HCT116 (cell line): ENCODE measurements at regions not wholly inside any gene's neighbourhood (a gene's known extent, or its start where the extent isn't known, plus 50 kb on each side); places are given as distances from the start of the nearest gene placed in this dataset.

Experiments
- ATAC-seq: fragments of 200-7000 bp; cut with Tn5 transposase; 2 replicates; pipeline ENCODE4 v1.9.1; 2020; ENCODE audit warnings: mild to moderate bottlenecking, moderate library complexity
- BruUV-seq: library from RNA; stranded (reverse); fragments of 400-500 nt; replicated peaks from 2 replicates; lab custom pipeline; 2021; lab: Mats Ljungman, UMichigan
- CTCF ChIA-PET: fragments of 300-600 bp; sonication (Branson Sonifier 250); formaldehyde crosslinking; loops from one replicate; lab custom pipeline; 2021; ENCODE audit warnings: antibody characterized with exemption; lab: Charles Lee
- POLR2A ChIA-PET: fragments of 300-600, 350-600 bp; sonication (Branson Sonifier 250); formaldehyde crosslinking; loops from one replicate; lab custom pipeline; 2021; ENCODE audit warnings: antibody characterized with exemption; lab: Charles Lee
- RAD21 ChIA-PET, 2 experiments: fragments of 300-600 bp; sonication (Branson Sonifier 250); formaldehyde crosslinking; loops; one replicate each; lab custom pipeline; 2023; ENCODE audit warnings: low total read pairs in 2 of 2; ENCODE audit not compliant: uncharacterized antibody in 2 of 2, unreplicated experiment in 2 of 2, low non-redundant PET in 1 of 2; lab: Charles Lee
- DNase-seq: peaks from one replicate; pipeline ENCODE4 v3.0.0-alpha.2; 2010; ENCODE audit warnings: low read depth, low spot score
- H2AFZ ChIP-seq: fragments of 200-600 bp; shearing (Covaris generic), sonication (generic); 2 replicates; pipeline ENCODE4 v1.6.1; 2017; ENCODE audit warnings: low read depth, mixed run types, mixed read lengths, antibody characterized with exemption, low read length; ENCODE audit not compliant: poor library complexity, severe bottlenecking
- H3K27ac ChIP-seq: 2 replicates; pipeline ENCODE4 v1.5.1; 2012; ENCODE audit warnings: low read depth, low read length
- H3K27me3 ChIP-seq: fragments of 200-600 bp; sonication (generic); 2 replicates; pipeline ENCODE4 v1.6.1; 2016; ENCODE audit warnings: mixed run types, low read length, mixed read lengths; ENCODE audit not compliant: insufficient read depth
- H3K36me3 ChIP-seq, 2 experiments: fragments of 200-500 bp in 1 of 2; fragments of 200-600 bp in 1 of 2; sonication (Bioruptor generic) in 1 of 2; sonication (generic) in 1 of 2; 2 replicates each; pipeline versions ENCODE4 v1.5.1 to v1.6.1; 2014 to 2016; ENCODE audit warnings: low read length in 2 of 2, inconsistent platforms in 1 of 2, mixed read lengths in 1 of 2, mixed run types in 1 of 2; ENCODE audit not compliant: insufficient read depth in 2 of 2, control insufficient read depth in 1 of 2
- H3K4me1 ChIP-seq, 2 experiments: fragments of 200-600 bp in 1 of 2; sonication (generic) in 1 of 2; 2 replicates each; pipeline versions ENCODE4 v1.5.1 to v1.6.1; 2012 to 2017; ENCODE audit warnings: low read length in 2 of 2, inconsistent platforms in 1 of 2, mild to moderate bottlenecking in 1 of 2, mixed read lengths in 1 of 2, mixed run types in 1 of 2, moderate library complexity in 1 of 2; ENCODE audit not compliant: insufficient read depth in 2 of 2, control insufficient read depth in 1 of 2
- H3K4me2 ChIP-seq: fragments of 200-600 bp; sonication (generic); 2 replicates; pipeline ENCODE4 v1.6.1; 2017; ENCODE audit warnings: mixed run types, low read length, mixed read lengths
- H3K4me3 ChIP-seq, 2 experiments: fragments of 200-600 bp in 1 of 2; sonication (generic) in 1 of 2; replicated peaks in 1 of 2; 2 replicates each; pipeline ENCODE4 v1.5.1; 2011 to 2016; ENCODE audit warnings: low read length in 2 of 2, control low read depth in 1 of 2, low read depth in 1 of 2, mild to moderate bottlenecking in 1 of 2, mixed read lengths in 1 of 2, mixed run types in 1 of 2
- H3K79me2 ChIP-seq: fragments of 200-600 bp; sonication (generic); 2 replicates; pipeline ENCODE4 v1.6.1; 2017; ENCODE audit warnings: mild to moderate bottlenecking, mixed run types, low read length, moderate library complexity, mixed read lengths; ENCODE audit not compliant: insufficient read depth
- H3K9ac ChIP-seq: fragments of 200-600 bp; sonication (generic); 2 replicates; pipeline ENCODE4 v1.6.1; 2016; ENCODE audit warnings: low read length, mixed read lengths
- H3K9me2 ChIP-seq: fragments of 200-600 bp; sonication (generic), shearing (Covaris generic); 2 replicates; pipeline ENCODE4 v1.6.1; 2017; ENCODE audit warnings: mixed run types, mild to moderate bottlenecking, moderate library complexity; ENCODE audit not compliant: insufficient read depth
- H3K9me3 ChIP-seq, 2 experiments: fragments of 200-500 bp in 1 of 2; fragments of 200-600 bp in 1 of 2; sonication (Bioruptor generic) in 1 of 2; sonication (generic) in 1 of 2; 2 replicates each; pipeline ENCODE4 v1.6.1; 2014 to 2017; ENCODE audit warnings: low read length in 2 of 2, mixed read lengths in 2 of 2, inconsistent platforms in 1 of 2, low read depth in 1 of 2, mild to moderate bottlenecking in 1 of 2, mixed run types in 1 of 2, moderate library complexity in 1 of 2; ENCODE audit not compliant: control insufficient read depth in 1 of 2, insufficient read depth in 1 of 2
- H4K20me1 ChIP-seq: fragments of 200-600 bp; sonication (generic), shearing (Covaris generic); 2 replicates; pipeline ENCODE4 v1.6.1; 2017; ENCODE audit warnings: mixed run types, mild to moderate bottlenecking, moderate library complexity; ENCODE audit not compliant: insufficient read depth
- CBX3 ChIP-seq: IDR thresholded peaks from 2 replicates; pipeline ENCODE4 v1.6.1; 2012; ENCODE audit warnings: low read depth
- EZH2phosphoT487 ChIP-seq: fragments of 200-600 bp; IDR thresholded peaks from 2 replicates; pipeline ENCODE4 v1.6.1; 2018; ENCODE audit warnings: antibody characterized with exemption, borderline replicate concordance
- FOSL1 ChIP-seq: IDR thresholded peaks from 2 replicates; pipeline ENCODE4 v1.6.1; 2012; ENCODE audit warnings: low read depth
- POLR2AphosphoS5 ChIP-seq: IDR thresholded peaks from 2 replicates; pipeline ENCODE4 v1.6.1; 2011; ENCODE audit warnings: mild to moderate bottlenecking, low read depth, low read length, moderate library complexity
- RAD21 ChIP-seq: IDR thresholded peaks from 2 replicates; pipeline ENCODE4 v1.6.1; 2012; ENCODE audit warnings: low read depth, mild to moderate bottlenecking
- SIN3A ChIP-seq: IDR thresholded peaks from 2 replicates; pipeline ENCODE4 v1.6.1; 2012; ENCODE audit warnings: low read depth
- SP1 ChIP-seq: IDR thresholded peaks from 2 replicates; pipeline ENCODE4 v1.6.1; 2012; ENCODE audit warnings: low read depth
- SRF ChIP-seq: IDR thresholded peaks from 2 replicates; pipeline ENCODE4 v1.6.1; 2012; ENCODE audit warnings: low read depth
- TCF7L2 ChIP-seq: IDR thresholded peaks from 2 replicates; pipeline ENCODE4 v1.7.0; 2011; ENCODE audit warnings: borderline replicate concordance, inconsistent platforms; ENCODE audit not compliant: insufficient read depth, insufficient read length; ENCODE audit errors: extremely low read depth
- ZBTB33 ChIP-seq: IDR thresholded peaks from 2 replicates; pipeline ENCODE4 v1.6.1; 2011; ENCODE audit warnings: mild to moderate bottlenecking, low read length, moderate library complexity; ENCODE audit not compliant: insufficient replicate concordance; ENCODE audit errors: extremely low read depth
- intact Hi-C: fragments of 100-400 bp; cut with micrococcal nuclease; formaldehyde crosslinking; loops from 2 replicates; pipeline ENCODE4 v1.10.0; 2022

- no peaks in the 10 kb centered on the region for H3K4me1 ChIP-seq
- ChIA-PET RAD21 (no interaction called here), CTCF (no interaction called here), POLR2A (no interaction called here)
- H3K9me3 ChIP-seq: peaks cover 3 to 22% of the 10 kb centered on the region in 2 experiments; a peak in 3 of 4 replicates
- H4K20me1 ChIP-seq: no peaks in the 10 kb centered on the region
- no peaks in the 10 kb centered on the region for H3K27me3 ChIP-seq
- TF ChIP-seq SP1 (no peak), EZH2phosphoT487 (no peak), TCF7L2 (no peak), RAD21 (no peak), SRF (no peak), POLR2AphosphoS5 (no peak), SIN3A (no peak), ZBTB33 (no peak), CBX3 (no peak), FOSL1 (no peak)
- DNase-seq: no peak
- no peak overlapping the region for H3K27ac ChIP-seq
- H3K4me3 ChIP-seq: no peak overlapping the region
- no peak overlapping the region for H3K4me2 ChIP-seq
- no TSS peak for BruUV-seq
- ATAC-seq: no peak
- H2AFZ ChIP-seq: no peak overlapping the region
- no peak overlapping the region for H3K9ac ChIP-seq
- no peaks in the 10 kb centered on the region for H3K36me3 ChIP-seq
- H3K79me2 ChIP-seq: no peaks in the 10 kb centered on the region
- H3K9me2 ChIP-seq: no peaks in the 10 kb centered on the region
- intact Hi-C loops: no loop called here
Measured at GRCh38 chr3:88433568-88433967, 283.8 kb downstream of the C3orf38 start.
